Testis (tissue), 2 donors: ENCODE measurements at regions not wholly inside any gene's neighbourhood (a gene's known extent, or its start where the extent isn't known, plus 50 kb on each side); places are given as distances from the start of the nearest gene placed in this dataset.

ENCODE experiments used
- CTCF ChIP-seq, 3 experiments: fragments of 450-650 bp in 2 of 3; fragments of 200-600 bp in 1 of 3; sonication (generic) in 1 of 3; IDR thresholded peaks; one replicate each; pipeline ENCODE4 v1.5.1; 2016 to 2019; ENCODE audit warnings: antibody characterized with exemption in 3 of 3, mild to moderate bottlenecking in 2 of 3, moderate library complexity in 1 of 3
- POLR2A ChIP-seq: fragments of 450-650 bp; IDR thresholded peaks from one replicate; pipeline ENCODE4 v1.6.1; 2017; ENCODE audit warnings: antibody characterized with exemption, mild to moderate bottlenecking, moderate library complexity

- TF ChIP-seq CTCF (IDR thresholded peaks at IDR 0.05) (no peak), POLR2A (no peak)
These were observed 254.0 kb downstream of the SNCA start for GRCh38 chr4:89582756-89583505.
